H9 (cell line): ENCODE measurements at regions not wholly inside any gene's neighbourhood (a gene's known extent, or its start where the extent isn't known, plus 50 kb on each side); places are given as distances from the start of the nearest gene placed in this dataset.

Experiments used
- DNase-seq: peaks from one replicate; pipeline ENCODE4 v3.0.0-alpha.2; 2017
- H2AFZ ChIP-seq: one replicate; pipeline ENCODE4 v1.6.1; 2013; ENCODE audit warnings: mild to moderate bottlenecking, low read length, control low read depth, moderate library complexity
- H2AK5ac ChIP-seq: 2 replicates; pipeline ENCODE4 v1.6.1; 2013; ENCODE audit warnings: low read length, control low read depth, mixed read lengths; ENCODE audit not compliant: insufficient read length
- H2BK120ac ChIP-seq: one replicate; pipeline ENCODE4 v1.6.1; 2013; ENCODE audit warnings: low read depth, mild to moderate bottlenecking, low read length, control low read depth, inconsistent platforms; ENCODE audit not compliant: poor library complexity, severe bottlenecking
- H2BK12ac ChIP-seq: 2 replicates; pipeline ENCODE4 v1.6.1; 2013; ENCODE audit warnings: low read length, control low read depth, mixed read lengths, low read depth; ENCODE audit not compliant: insufficient read length
- H2BK15ac ChIP-seq: 2 replicates; pipeline ENCODE4 v1.6.1; 2013; ENCODE audit warnings: low read depth, low read length, control low read depth
- H2BK20ac ChIP-seq: one replicate; pipeline ENCODE4 v1.6.1; 2013; ENCODE audit warnings: low read depth, mild to moderate bottlenecking, low read length, control low read depth, inconsistent platforms; ENCODE audit not compliant: poor library complexity, severe bottlenecking
- H2BK5ac ChIP-seq: 2 replicates; pipeline ENCODE4 v1.6.1; 2013; ENCODE audit warnings: low read length, control low read depth, mixed read lengths; ENCODE audit not compliant: insufficient read length
- H3K14ac ChIP-seq: 2 replicates; pipeline ENCODE4 v1.6.1; 2013; ENCODE audit warnings: low read length, control low read depth; ENCODE audit not compliant: insufficient read depth
- H3K18ac ChIP-seq: 2 replicates; pipeline ENCODE4 v1.6.1; 2013; ENCODE audit warnings: low read depth, mild to moderate bottlenecking, mixed read lengths, low read length, control low read depth; ENCODE audit not compliant: insufficient read length
- H3K23ac ChIP-seq: 2 replicates; pipeline ENCODE4 v1.6.1; 2013; ENCODE audit warnings: low read length, control low read depth, mixed read lengths, low read depth; ENCODE audit not compliant: insufficient read length
- H3K23me2 ChIP-seq: 2 replicates; pipeline ENCODE4 v1.6.1; 2013; ENCODE audit warnings: low read depth, mild to moderate bottlenecking, mixed read lengths, low read length, control low read depth; ENCODE audit not compliant: insufficient read length, poor library complexity, severe bottlenecking
- H3K27ac ChIP-seq: 2 replicates; pipeline ENCODE4 v1.5.1; 2013; ENCODE audit warnings: low read length, control low read depth, mixed read lengths, low read depth; ENCODE audit not compliant: insufficient read length
- H3K27me3 ChIP-seq: 2 replicates; pipeline ENCODE4 v1.6.1; 2013; ENCODE audit warnings: low read length, control low read depth, inconsistent platforms; ENCODE audit not compliant: insufficient read depth
- H3K4ac ChIP-seq: 2 replicates; pipeline ENCODE4 v1.6.1; 2013; ENCODE audit warnings: low read depth, mild to moderate bottlenecking, control low read depth, inconsistent platforms, low read length, moderate library complexity
- H3K4me1 ChIP-seq: 2 replicates; pipeline ENCODE4 v1.6.1; 2013; ENCODE audit warnings: low read length, control low read depth, inconsistent platforms; ENCODE audit not compliant: insufficient read depth
- H3K4me2 ChIP-seq: 2 replicates; pipeline ENCODE4 v1.6.1; 2013; ENCODE audit warnings: low read length, control low read depth, mixed read lengths; ENCODE audit not compliant: insufficient read length, insufficient read depth
- H3K56ac ChIP-seq: 2 replicates; pipeline ENCODE4 v1.6.1; 2013; ENCODE audit warnings: low read depth, mild to moderate bottlenecking, mixed read lengths, low read length, control low read depth; ENCODE audit not compliant: insufficient read length
- H3K79me1 ChIP-seq: 2 replicates; pipeline ENCODE4 v1.6.1; 2013; ENCODE audit warnings: low read depth, mild to moderate bottlenecking, moderate library complexity, low read length, control low read depth, inconsistent platforms; ENCODE audit not compliant: insufficient read depth, poor library complexity, severe bottlenecking
- H3K79me2 ChIP-seq: 2 replicates; pipeline ENCODE4 v1.6.1; 2013; ENCODE audit warnings: low read length, control low read depth, inconsistent platforms; ENCODE audit not compliant: insufficient read depth
- H3K9ac ChIP-seq: 2 replicates; pipeline ENCODE4 v1.6.1; 2013; ENCODE audit warnings: low read length, control low read depth, mixed read lengths; ENCODE audit not compliant: insufficient read length; ENCODE audit errors: extremely low read depth
- H3K9me3 ChIP-seq: one replicate; pipeline ENCODE4 v1.6.1; 2013; ENCODE audit warnings: low read depth, low read length, inconsistent platforms; ENCODE audit not compliant: control insufficient read depth
- H3T11ph ChIP-seq: one replicate; pipeline ENCODE4 v1.6.1; 2013; ENCODE audit warnings: mild to moderate bottlenecking, low read length, control low read depth, inconsistent platforms
- H4K20me1 ChIP-seq: one replicate; pipeline ENCODE4 v1.6.1; 2013; ENCODE audit not compliant: control insufficient read depth, insufficient read length, insufficient read depth
- H4K5ac ChIP-seq: 2 replicates; pipeline ENCODE4 v1.6.1; 2013; ENCODE audit warnings: low read depth, mild to moderate bottlenecking, mixed read lengths, low read length, control low read depth; ENCODE audit not compliant: insufficient read length
- H4K8ac ChIP-seq: replicated peaks from 2 replicates; pipeline ENCODE4 v1.6.1; 2013; ENCODE audit warnings: low read length, control low read depth, mixed read lengths, low read depth; ENCODE audit not compliant: insufficient read length
- H4K91ac ChIP-seq: 2 replicates; pipeline ENCODE4 v1.6.1; 2013; ENCODE audit warnings: low read depth, mild to moderate bottlenecking, moderate library complexity, mixed read lengths, low read length, control low read depth; ENCODE audit not compliant: insufficient read length
- H3K27ac Mint-ChIP-seq, 3 experiments: 2 replicates in 2 of 3; 3 replicates in 1 of 3; pipeline ENCODE4 v1.8.0; 2020 to 2021; ENCODE audit warnings: mixed read lengths in 3 of 3, mild to moderate bottlenecking in 1 of 3, moderate library complexity in 1 of 3
- H3K27me3 Mint-ChIP-seq: 2 replicates; pipeline ENCODE4 v1.8.0; 2021; ENCODE audit warnings: low read depth, mild to moderate bottlenecking, moderate library complexity, mixed read lengths
- H3K36me3 Mint-ChIP-seq, 3 experiments: 2 replicates in 2 of 3; 3 replicates in 1 of 3; pipeline ENCODE4 v1.8.0; 2020 to 2021; ENCODE audit warnings: low read depth in 3 of 3, mixed read lengths in 3 of 3; ENCODE audit not compliant: insufficient read depth in 1 of 3
- H3K4me1 Mint-ChIP-seq, 2 experiments: 2 replicates each; pipeline ENCODE4 v1.8.0; 2020; ENCODE audit warnings: mixed read lengths in 2 of 2
- H3K4me3 Mint-ChIP-seq, 2 experiments: 2 replicates in 1 of 2; 3 replicates in 1 of 2; pipeline ENCODE4 v1.8.0; 2020 to 2021; ENCODE audit warnings: mild to moderate bottlenecking in 2 of 2, mixed read lengths in 2 of 2, moderate library complexity in 1 of 2
- H3K9me3 Mint-ChIP-seq, 2 experiments: 2 replicates in 1 of 2; 3 replicates in 1 of 2; pipeline ENCODE4 v1.8.0; 2020; ENCODE audit warnings: mild to moderate bottlenecking in 2 of 2, mixed read lengths in 2 of 2, moderate library complexity in 1 of 2
- WGBS: extraction: QIAGEN DNeasy Blood & Tissue Kit; methylation state at CpG from one replicate; pipeline ENCODE4 v1.1.7; 2013; ENCODE audit warnings: missing lambda C conversion rate, low lambda C conversion rate, mixed read lengths; ENCODE audit not compliant: insufficient read length; ENCODE audit errors: extremely low coverage; 5-methylcytosine and 5-hydroxymethylcytosine counted together
- TF ChIP-seq, protein P1 (sequence below): fragments of 200-600 bp; sonication (generic); conservative IDR thresholded peaks from 3 replicates; pipeline ENCODE4 v1.8.0; 2021; ENCODE audit warnings: antibody characterized with exemption, mild to moderate bottlenecking

GRCh38 chr17:69958063-69958462 lies 117.0 kb upstream of the KCNJ16 start:
- Histone ChIP-seq H3T11ph (no peak overlapping the region), H3K23me2 (no peaks in the 10 kb centered on the region), H2BK5ac (no peak overlapping the region), H4K8ac (no peak overlapping the region), H4K5ac (no peak overlapping the region), H3K56ac (no peak overlapping the region), H3K79me1 (no peaks in the 10 kb centered on the region), H3K27ac (no peak overlapping the region), H4K20me1 (no peaks in the 10 kb centered on the region), H3K4me2 (no peak overlapping the region), H3K23ac (no peak overlapping the region), H3K9ac (no peak overlapping the region), H2AFZ (no peak overlapping the region), H3K9me3 (no peaks in the 10 kb centered on the region), H3K14ac (no peak overlapping the region), H3K4me1 (no peaks in the 10 kb centered on the region), H3K79me2 (no peaks in the 10 kb centered on the region), H3K27me3 (no peaks in the 10 kb centered on the region), H3K4ac (no peak overlapping the region), H2BK120ac (no peak overlapping the region), H2BK12ac (no peak overlapping the region), H4K91ac (no peak overlapping the region), H2BK15ac (no peak overlapping the region), H2AK5ac (no peak overlapping the region), H3K18ac (no peak overlapping the region), H2BK20ac (no peak overlapping the region)
- Mint-ChIP-seq H3K4me1 (peaks cover 17 to 18% of the 10 kb centered on the region in 2 experiments), H3K9me3 (no peaks in the 10 kb centered on the region), H3K4me3 (no peak overlapping the region), H3K36me3 (no peaks in the 10 kb centered on the region), H3K27ac (no peak overlapping the region; a peak in 1 of 7 replicates), H3K27me3 (peaks cover 2% of the 10 kb centered on the region; the same call in 1 of the 2 replicates)
- no peak for DNase-seq
- TF ChIP-seq, protein P1, sequence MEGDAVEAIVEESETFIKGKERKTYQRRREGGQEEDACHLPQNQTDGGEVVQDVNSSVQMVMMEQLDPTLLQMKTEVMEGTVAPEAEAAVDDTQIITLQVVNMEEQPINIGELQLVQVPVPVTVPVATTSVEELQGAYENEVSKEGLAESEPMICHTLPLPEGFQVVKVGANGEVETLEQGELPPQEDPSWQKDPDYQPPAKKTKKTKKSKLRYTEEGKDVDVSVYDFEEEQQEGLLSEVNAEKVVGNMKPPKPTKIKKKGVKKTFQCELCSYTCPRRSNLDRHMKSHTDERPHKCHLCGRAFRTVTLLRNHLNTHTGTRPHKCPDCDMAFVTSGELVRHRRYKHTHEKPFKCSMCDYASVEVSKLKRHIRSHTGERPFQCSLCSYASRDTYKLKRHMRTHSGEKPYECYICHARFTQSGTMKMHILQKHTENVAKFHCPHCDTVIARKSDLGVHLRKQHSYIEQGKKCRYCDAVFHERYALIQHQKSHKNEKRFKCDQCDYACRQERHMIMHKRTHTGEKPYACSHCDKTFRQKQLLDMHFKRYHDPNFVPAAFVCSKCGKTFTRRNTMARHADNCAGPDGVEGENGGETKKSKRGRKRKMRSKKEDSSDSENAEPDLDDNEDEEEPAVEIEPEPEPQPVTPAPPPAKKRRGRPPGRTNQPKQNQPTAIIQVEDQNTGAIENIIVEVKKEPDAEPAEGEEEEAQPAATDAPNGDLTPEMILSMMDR, result no peak
- no CpG with 5 or more reads among the region's 3 CpGs for WGBS
